Mesothelial cell of epicardium (in vitro differentiated cells): ENCODE measurements at regions not wholly inside any gene's neighbourhood (a gene's known extent, or its start where the extent isn't known, plus 50 kb on each side); places are given as distances from the start of the nearest gene placed in this dataset.

Source experiments
- DNase-seq, 2 experiments: peaks; one replicate each; pipeline ENCODE4 v3.0.0; 2021; ENCODE audit warnings: low spot score in 2 of 2; ENCODE audit not compliant: unreplicated experiment in 2 of 2
- H3K27ac Mint-ChIP-seq: 2 replicates; pipeline ENCODE4 v1.8.0; 2021; ENCODE audit warnings: mixed read lengths
- H3K27me3 Mint-ChIP-seq: 2 replicates; pipeline ENCODE4 v1.8.0; 2021; ENCODE audit warnings: low read depth, mixed read lengths
- H3K36me3 Mint-ChIP-seq: 2 replicates; pipeline ENCODE4 v1.8.0; 2021; ENCODE audit warnings: mixed read lengths
- H3K4me1 Mint-ChIP-seq: 2 replicates; pipeline ENCODE4 v1.8.0; 2021; ENCODE audit warnings: mixed read lengths
- H3K4me3 Mint-ChIP-seq: 2 replicates; pipeline ENCODE4 v1.8.0; 2021; ENCODE audit warnings: mild to moderate bottlenecking, moderate library complexity, mixed read lengths
- H3K9me3 Mint-ChIP-seq: 2 replicates; pipeline ENCODE4 v1.8.0; 2021; ENCODE audit warnings: mixed read lengths
- CTCF ChIP-seq: fragments of 200-600 bp; sonication (generic); IDR thresholded peaks from one replicate; pipeline ENCODE4 v1.5.0; 2021; ENCODE audit warnings: antibody characterized with exemption; ENCODE audit not compliant: unreplicated experiment

DNA sequence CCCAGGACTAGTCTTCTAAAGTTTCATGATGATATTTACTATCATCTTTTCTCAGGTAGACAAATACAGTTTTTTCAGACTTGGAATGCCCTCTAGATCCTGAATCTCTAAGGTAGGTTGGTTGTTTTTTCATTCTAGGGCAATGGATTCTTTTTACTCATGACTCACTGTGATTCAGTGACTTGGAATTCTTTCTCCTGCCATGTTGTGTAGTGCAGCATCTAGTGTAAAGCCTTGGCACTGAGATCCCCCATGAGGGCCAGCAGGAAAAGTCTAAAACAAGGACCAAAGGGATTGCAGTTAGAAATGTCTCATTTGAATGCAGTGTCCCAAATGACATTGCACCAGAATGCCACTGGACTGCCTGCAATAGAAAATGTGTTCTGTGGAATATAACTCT is 430.4 kb downstream of the NEBL start:
- Mint-ChIP-seq H3K36me3 (peaks cover 16% of the 10 kb centered on the region), H3K9me3 (peaks cover 36% of the 10 kb centered on the region), H3K4me1 (peaks cover 3% of the 10 kb centered on the region), H3K4me3 (no peak overlapping the region), H3K27ac (no peak overlapping the region), H3K27me3 (no peaks in the 10 kb centered on the region)
- TF ChIP-seq CTCF: no peak
- DNase-seq: no peak

DNA sequence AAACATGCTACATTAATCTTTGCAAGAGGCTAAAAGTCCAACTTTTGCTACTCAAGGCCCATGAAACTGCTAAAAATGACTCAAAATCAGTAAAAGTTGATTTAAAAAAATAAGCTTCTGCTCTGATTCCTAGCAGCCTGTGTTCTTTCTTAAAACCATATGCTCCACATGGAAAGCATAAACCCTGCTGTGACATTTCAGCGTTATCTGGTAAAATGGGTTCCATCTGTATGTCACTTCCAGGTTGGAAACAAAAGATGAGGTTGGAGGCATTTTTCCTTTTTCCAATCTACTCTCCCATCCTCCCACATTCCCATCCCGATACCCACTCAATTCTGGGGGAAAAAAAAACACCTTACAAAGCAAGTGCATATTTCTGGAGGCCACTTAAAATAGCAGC is 439.5 kb downstream of the NEBL start:
- Mint-ChIP-seq H3K36me3 (peaks cover 9% of the 10 kb centered on the region), H3K27me3 (no peaks in the 10 kb centered on the region), H3K4me1 (peaks cover 35% of the 10 kb centered on the region), H3K27ac (no peak overlapping the region), H3K4me3 (no peak overlapping the region), H3K9me3 (peaks cover 16% of the 10 kb centered on the region)
- no peak for DNase-seq
- no peak for TF ChIP-seq CTCF

DNA sequence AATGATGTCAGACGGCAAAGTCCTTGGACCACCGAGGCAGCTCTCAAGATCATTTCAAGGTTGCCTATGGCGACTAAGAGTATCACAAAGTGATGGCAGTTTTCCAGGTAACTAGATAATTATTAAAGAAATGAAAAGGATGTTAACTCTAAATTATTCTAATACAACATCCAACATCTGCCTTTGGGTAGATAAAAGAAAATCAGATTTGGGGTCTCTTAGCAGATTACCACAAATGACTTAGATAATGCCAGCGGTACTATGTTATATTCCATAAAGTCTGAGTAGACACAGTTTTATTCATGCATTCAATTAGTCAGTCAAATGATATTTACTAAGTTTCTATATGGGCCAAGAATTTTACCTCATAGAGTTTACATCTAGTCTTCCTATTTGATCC is 441.3 kb downstream of the NEBL start:
- DNase-seq: no peak

DNA sequence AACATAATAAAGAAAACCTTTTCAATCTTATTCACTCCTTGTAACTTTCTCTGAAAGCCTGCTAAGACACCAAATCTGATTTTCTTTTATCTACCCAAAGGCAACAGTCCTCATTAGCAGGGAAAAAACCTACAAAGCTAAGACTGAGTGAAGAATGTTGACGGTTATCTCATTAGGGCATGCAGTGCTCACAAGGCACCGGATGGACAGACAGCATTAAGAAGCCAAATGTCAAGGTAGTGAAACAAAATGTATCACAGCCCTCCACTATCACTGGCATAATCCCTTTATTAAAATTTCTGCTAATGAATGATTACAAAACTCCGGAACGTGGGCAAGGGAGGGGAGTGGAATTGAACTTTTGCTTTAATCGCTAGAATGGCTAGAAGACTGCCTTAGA is 442.8 kb downstream of the NEBL start:
- no peak for TF ChIP-seq CTCF
- peaks cover 35% of the 10 kb centered on the region for H3K4me1 Mint-ChIP-seq
- H3K27ac Mint-ChIP-seq: no peak overlapping the region
- H3K36me3 Mint-ChIP-seq: no peaks in the 10 kb centered on the region
- DNase-seq: no peak
- H3K9me3 Mint-ChIP-seq: no peaks in the 10 kb centered on the region
- H3K4me3 Mint-ChIP-seq: no peak overlapping the region
- H3K27me3 Mint-ChIP-seq: no peaks in the 10 kb centered on the region

More for the DNA sequence above, 441.3 kb downstream of the NEBL start:
- H3K4me1 Mint-ChIP-seq: peaks cover 35% of the 10 kb centered on the region
- no peaks in the 10 kb centered on the region for H3K27me3 Mint-ChIP-seq
- peaks cover 5% of the 10 kb centered on the region for H3K9me3 Mint-ChIP-seq
- H3K27ac Mint-ChIP-seq: no peak overlapping the region
- H3K4me3 Mint-ChIP-seq: no peak overlapping the region
- TF ChIP-seq CTCF: no peak
- H3K36me3 Mint-ChIP-seq: peaks cover 2% of the 10 kb centered on the region

DNA sequence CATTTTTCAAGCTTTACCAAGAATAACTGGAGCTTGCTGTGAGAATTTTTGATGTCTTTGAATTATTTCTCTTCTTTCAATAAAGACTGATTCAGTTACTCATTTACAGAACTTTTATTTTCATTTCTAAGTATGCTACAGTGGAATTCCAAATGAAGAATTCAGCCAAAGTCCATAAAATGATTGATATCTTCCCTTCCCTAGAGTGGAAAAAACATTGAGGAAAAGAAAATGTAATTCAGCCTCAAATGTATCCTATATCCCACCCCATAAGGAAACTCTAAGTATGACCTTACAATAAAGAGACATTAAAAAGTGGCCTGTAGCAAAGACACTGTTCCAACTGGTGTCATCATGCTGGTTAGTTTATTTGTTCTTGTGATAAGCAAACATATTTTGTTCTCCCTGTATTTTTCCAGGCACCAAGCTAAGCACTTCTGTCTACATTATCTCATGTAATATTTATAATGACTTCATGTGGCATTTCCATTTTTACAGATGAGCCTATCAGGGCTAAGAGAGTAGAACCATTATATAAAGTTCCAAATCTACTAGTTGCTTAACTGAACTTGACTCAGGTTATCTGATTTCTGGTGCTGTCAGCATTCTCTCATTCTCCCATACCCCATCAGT is 450.4 kb downstream of the NEBL start:
- H3K4me1 Mint-ChIP-seq: peaks cover 7% of the 10 kb centered on the region

More for the DNA sequence above, 450.4 kb downstream of the NEBL start:
- Mint-ChIP-seq H3K27me3 (no peaks in the 10 kb centered on the region), H3K27ac (no peak overlapping the region), H3K36me3 (no peaks in the 10 kb centered on the region), H3K9me3 (no peaks in the 10 kb centered on the region), H3K4me3 (no peak overlapping the region)
- no peak for DNase-seq
- TF ChIP-seq CTCF: no peak
